ENCODE measurements at regions not wholly inside any gene's neighbourhood (a gene's known extent, or its start where the extent isn't known, plus 50 kb on each side); places are given as distances from the start of the nearest gene placed in this dataset.

GRCh38 chr2:186105016-186105724, 366.6 kb downstream of the FSIP2 start:
- no peak for ATAC-seq
- TF ChIP-seq CTCF (IDR thresholded peaks at IDR 0.05) (no peak), POLR2A (IDR thresholded peaks at IDR 0.05) (no peak)
- no peak for DNase-seq
- Histone ChIP-seq H3K27ac (no peak overlapping the region), H3K36me3 (no peaks in the 10 kb centered on the region), H3K4me3 (no peak overlapping the region), H3K4me1 (peaks cover 0 to 21% (median 7%) of the 10 kb centered on the region in 12 donors), H3K9me3 (peaks cover 0 to 12% (median 0%) of the 10 kb centered on the region in 12 donors), H3K27me3 (no peaks in the 10 kb centered on the region)
- 90 to 100% (median 98%) methylated on average over 1 of the region's 1 CpG for WGBS, 4 donors
- intact Hi-C loops (cut with DNase I), result no loop called here

GRCh38 chr2:186108470-186108869, 369.9 kb downstream of the FSIP2 start:
- Histone ChIP-seq H3K27me3 (no peaks in the 10 kb centered on the region), H3K4me1 (no peaks in the 10 kb centered on the region), H3K36me3 (no peaks in the 10 kb centered on the region), H3K27ac (no peak overlapping the region), H3K4me3 (no peak overlapping the region), H3K9me3 (peaks cover 0 to 27% (median 2%) of the 10 kb centered on the region in 12 donors)
- DNase-seq, result no peak
- 94 to 100% (median 98%) methylated on average over 1 of the region's 1 CpG for WGBS, 4 donors
- no peak for ATAC-seq
- TF ChIP-seq POLR2A (IDR thresholded peaks at IDR 0.05), result no peak
- no peak for TF ChIP-seq CTCF (IDR thresholded peaks at IDR 0.05)
- intact Hi-C loops (cut with DNase I), result no loop called here

GRCh38 chr2:186113284-186113683, 372.8 kb upstream of the ZC3H15 start:
- no peak for ATAC-seq
- H3K36me3 ChIP-seq, result no peaks in the 10 kb centered on the region
- H3K27me3 ChIP-seq, result no peaks in the 10 kb centered on the region
- intact Hi-C loops (cut with DNase I), result no loop called here
- 94 to 99% (median 98%) methylated on average over 2 of the region's 2 CpGs for WGBS, 4 donors
- H3K4me3 ChIP-seq, result no peak overlapping the region
- no peaks in the 10 kb centered on the region for H3K4me1 ChIP-seq
- no peak overlapping the region for H3K27ac ChIP-seq
- peaks cover 0 to 41% (median 5%) of the 10 kb centered on the region in 12 donors for H3K9me3 ChIP-seq
- DNase-seq, result no peak
- no peak for TF ChIP-seq POLR2A (IDR thresholded peaks at IDR 0.05)
- TF ChIP-seq CTCF (IDR thresholded peaks at IDR 0.05), result no peak

- H3K4me3 ChIP-seq, result no peak overlapping the region
- no peak overlapping the region for H3K27ac ChIP-seq
- TF ChIP-seq POLR2A (IDR thresholded peaks at IDR 0.05) (no peak), CTCF (IDR thresholded peaks at IDR 0.05) (no peak)
- no peak for DNase-seq
- H3K9me3 ChIP-seq, result no peaks in the 10 kb centered on the region
- H3K36me3 ChIP-seq, result no peaks in the 10 kb centered on the region
- intact Hi-C loops (cut with DNase I), result no loop called here
- H3K4me1 ChIP-seq, result peaks cover 0 to 12% (median 0%) of the 10 kb centered on the region in 12 donors
- no peak for ATAC-seq
- no peaks in the 10 kb centered on the region for H3K27me3 ChIP-seq
These were observed 360.9 kb upstream of the ZC3H15 start for GRCh38 chr2:186125156-186125555.
